Activated CD4-positive, alpha-beta T cell treated with anti-CD3 and anti-CD28 coated beads for 36 hours (primary cell): ENCODE measurements at regions not wholly inside any gene's neighbourhood (a gene's known extent, or its start where the extent isn't known, plus 50 kb on each side); places are given as distances from the start of the nearest gene placed in this dataset.
"Not testable (repeated sequence)": the region's sequence is repeated elsewhere in the genome, so short reads cannot be mapped to it uniquely, and the experiment has no call there.

Experiments used
- ATAC-seq: fragments of 200-7000 bp; cut with Tn5 transposase; one replicate; pipeline ENCODE4 v1.10.0; 2021; ENCODE audit warnings: mild to moderate bottlenecking, moderate library complexity
- CTCF ChIA-PET: fragments of 350-600 bp; sonication (Branson Sonifier 250); formaldehyde crosslinking; loops from one replicate; lab custom pipeline; 2021; ENCODE audit warnings: antibody characterized with exemption; lab: Charles Lee
- POLR2A ChIA-PET: fragments of 350-600 bp; sonication (Branson Sonifier 250); formaldehyde crosslinking; loops from one replicate; lab custom pipeline; 2021; ENCODE audit warnings: antibody characterized with exemption, inconsistent platforms; lab: Charles Lee
- DNase-seq: peaks from one replicate; pipeline ENCODE4 v3.0.0-alpha.2; 2020
- H3K27ac Mint-ChIP-seq: one replicate; pipeline ENCODE4 v1.8.0; 2021; ENCODE audit warnings: mixed read lengths
- H3K27me3 Mint-ChIP-seq: one replicate; pipeline ENCODE4 v1.8.0; 2021; ENCODE audit warnings: mixed read lengths
- H3K36me3 Mint-ChIP-seq: one replicate; pipeline ENCODE4 v1.8.0; 2021; ENCODE audit warnings: low read depth, mixed read lengths
- H3K4me1 Mint-ChIP-seq: one replicate; pipeline ENCODE4 v1.8.0; 2021; ENCODE audit warnings: mixed read lengths
- H3K4me3 Mint-ChIP-seq: one replicate; pipeline ENCODE4 v1.8.0; 2021; ENCODE audit warnings: mild to moderate bottlenecking, moderate library complexity, mixed read lengths
- H3K9me3 Mint-ChIP-seq: one replicate; pipeline ENCODE4 v1.8.0; 2021; ENCODE audit warnings: low read depth, mixed read lengths
- intact Hi-C, 2 experiments: fragments of 100-400 bp; cut with DNase I in 1 of 2; cut with micrococcal nuclease in 1 of 2; formaldehyde crosslinking; loops; one replicate each; pipeline versions ENCODE4 v1.14.2 to v1.15.1; 2022 to 2024; cut with DNase I, micrococcal nuclease

DNA sequence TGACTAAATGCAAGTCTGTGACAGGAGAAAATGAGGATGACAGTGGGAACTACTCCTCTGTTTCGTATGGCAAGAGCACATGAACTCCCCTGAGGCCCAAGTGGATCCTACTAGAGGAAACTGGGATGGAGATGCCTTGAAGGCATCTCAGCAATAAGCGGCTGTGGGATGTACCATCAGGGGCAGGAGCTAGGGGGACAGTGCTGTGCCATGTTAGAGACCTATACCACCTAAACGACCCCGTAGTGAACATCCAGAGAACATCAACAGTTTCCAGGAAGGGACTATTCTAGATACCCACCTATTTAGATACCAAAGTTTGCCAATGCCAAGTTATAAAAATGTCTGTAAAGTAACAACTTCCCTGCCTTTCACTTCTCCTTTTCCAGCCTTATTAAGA is 860.8 kb upstream of the ACVR2A start:
- no peaks in the 10 kb centered on the region for H3K4me1 Mint-ChIP-seq
- POLR2A ChIA-PET, result no interaction called here
- no peaks in the 10 kb centered on the region for H3K9me3 Mint-ChIP-seq
- H3K27ac Mint-ChIP-seq, result no peak overlapping the region
- DNase-seq (no peak), ATAC-seq (no peak)
- intact Hi-C loops, result no loop called here
- H3K27me3 Mint-ChIP-seq, result peaks cover 3% of the 10 kb centered on the region
- CTCF ChIA-PET, result no interaction called here
- no peak overlapping the region for H3K4me3 Mint-ChIP-seq
- H3K36me3 Mint-ChIP-seq, result no peaks in the 10 kb centered on the region

DNA sequence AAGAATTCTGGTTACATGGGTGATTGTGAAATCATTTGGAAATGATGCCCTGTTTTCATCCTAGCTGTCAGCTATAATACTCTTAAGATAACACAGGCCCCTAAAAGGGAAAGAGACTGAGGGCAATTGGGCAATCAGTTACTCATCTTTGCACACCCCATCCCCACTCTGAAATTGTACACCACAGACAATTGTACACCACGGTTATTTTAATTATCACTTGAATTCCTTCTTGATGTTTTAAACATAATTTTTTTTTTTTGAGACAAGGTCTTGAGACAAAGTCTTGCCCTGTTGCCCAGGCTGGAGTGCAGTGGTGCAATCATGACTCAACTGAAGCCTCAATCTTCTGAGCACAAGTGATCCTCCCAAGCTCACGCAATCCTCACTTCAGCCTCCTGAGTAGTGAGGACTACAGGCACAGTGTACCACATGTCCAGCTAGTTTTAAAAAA is 862.4 kb upstream of the ACVR2A start:
- ATAC-seq (no peak), DNase-seq (no peak)
- Mint-ChIP-seq H3K27ac (no peak overlapping the region), H3K9me3 (no peaks in the 10 kb centered on the region), H3K36me3 (no peaks in the 10 kb centered on the region), H3K27me3 (no peaks in the 10 kb centered on the region), H3K4me3 (no peak overlapping the region), H3K4me1 (no peaks in the 10 kb centered on the region)
- POLR2A ChIA-PET, result interaction anchor here (0.7 kb wide), 1 partner anchor 392 kb away, joined by 4 read pairs; no protein-coding TSS in a partner anchor
- CTCF ChIA-PET, result no interaction called here
- intact Hi-C loops, result no loop called here

DNA sequence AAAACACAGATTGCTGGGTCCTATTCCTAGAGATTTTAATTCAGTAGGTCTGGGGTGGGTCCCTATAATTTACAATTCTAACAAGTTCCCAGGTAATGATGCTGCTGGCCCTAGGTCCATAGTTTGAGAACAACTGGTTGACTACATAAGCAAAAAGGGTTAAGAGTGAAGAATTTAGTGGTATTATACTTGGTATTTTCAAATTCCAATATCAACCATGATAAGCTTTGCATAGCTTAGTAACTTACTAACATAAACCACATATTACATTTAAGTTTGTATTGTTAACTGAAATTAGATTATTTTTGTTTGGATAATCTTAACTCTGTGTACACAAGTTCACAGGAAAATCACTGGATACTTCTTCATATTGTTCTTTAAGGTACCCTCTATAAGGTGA is 862.9 kb upstream of the ACVR2A start:
- intact Hi-C loops, result no loop called here
- H3K27me3 Mint-ChIP-seq, result no peaks in the 10 kb centered on the region
- H3K9me3 Mint-ChIP-seq, result no peaks in the 10 kb centered on the region
- ATAC-seq (no peak), DNase-seq (no peak)
- H3K27ac Mint-ChIP-seq, result no peak overlapping the region
- ChIA-PET CTCF (no interaction called here), POLR2A (interaction anchor here (0.7 kb wide), 1 partner anchor 391 kb away, joined by 4 read pairs; no protein-coding TSS in a partner anchor)
- no peak overlapping the region for H3K4me3 Mint-ChIP-seq
- no peaks in the 10 kb centered on the region for H3K4me1 Mint-ChIP-seq
- H3K36me3 Mint-ChIP-seq, result no peaks in the 10 kb centered on the region

DNA sequence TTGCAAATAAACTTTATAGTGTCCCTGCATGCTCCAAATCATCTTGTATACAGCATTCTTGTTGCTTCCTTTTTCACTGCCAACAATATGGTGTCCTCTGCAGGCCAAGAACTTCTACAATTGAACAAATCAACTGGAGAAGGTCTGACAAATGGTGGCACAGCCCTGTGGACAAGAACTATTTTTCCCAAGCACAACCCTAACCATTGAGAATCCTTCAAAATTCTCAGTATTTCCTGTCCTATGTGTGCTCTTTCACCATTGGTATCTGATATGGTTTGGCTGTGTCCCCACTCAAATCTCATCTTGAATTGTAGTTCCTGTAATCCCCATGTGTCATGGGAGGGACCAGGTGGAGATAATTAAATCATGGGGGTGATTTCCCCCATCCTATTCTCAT is 865.1 kb upstream of the ACVR2A start:
- Mint-ChIP-seq H3K4me1 (no peaks in the 10 kb centered on the region), H3K36me3 (no peaks in the 10 kb centered on the region), H3K27ac (no peak overlapping the region), H3K27me3 (no peaks in the 10 kb centered on the region), H3K9me3 (no peaks in the 10 kb centered on the region), H3K4me3 (no peak overlapping the region)
- DNase-seq (no peak), ATAC-seq (no peak)
- intact Hi-C loops, result no loop called here
- CTCF ChIA-PET, result no interaction called here
- POLR2A ChIA-PET, result no interaction called here

DNA sequence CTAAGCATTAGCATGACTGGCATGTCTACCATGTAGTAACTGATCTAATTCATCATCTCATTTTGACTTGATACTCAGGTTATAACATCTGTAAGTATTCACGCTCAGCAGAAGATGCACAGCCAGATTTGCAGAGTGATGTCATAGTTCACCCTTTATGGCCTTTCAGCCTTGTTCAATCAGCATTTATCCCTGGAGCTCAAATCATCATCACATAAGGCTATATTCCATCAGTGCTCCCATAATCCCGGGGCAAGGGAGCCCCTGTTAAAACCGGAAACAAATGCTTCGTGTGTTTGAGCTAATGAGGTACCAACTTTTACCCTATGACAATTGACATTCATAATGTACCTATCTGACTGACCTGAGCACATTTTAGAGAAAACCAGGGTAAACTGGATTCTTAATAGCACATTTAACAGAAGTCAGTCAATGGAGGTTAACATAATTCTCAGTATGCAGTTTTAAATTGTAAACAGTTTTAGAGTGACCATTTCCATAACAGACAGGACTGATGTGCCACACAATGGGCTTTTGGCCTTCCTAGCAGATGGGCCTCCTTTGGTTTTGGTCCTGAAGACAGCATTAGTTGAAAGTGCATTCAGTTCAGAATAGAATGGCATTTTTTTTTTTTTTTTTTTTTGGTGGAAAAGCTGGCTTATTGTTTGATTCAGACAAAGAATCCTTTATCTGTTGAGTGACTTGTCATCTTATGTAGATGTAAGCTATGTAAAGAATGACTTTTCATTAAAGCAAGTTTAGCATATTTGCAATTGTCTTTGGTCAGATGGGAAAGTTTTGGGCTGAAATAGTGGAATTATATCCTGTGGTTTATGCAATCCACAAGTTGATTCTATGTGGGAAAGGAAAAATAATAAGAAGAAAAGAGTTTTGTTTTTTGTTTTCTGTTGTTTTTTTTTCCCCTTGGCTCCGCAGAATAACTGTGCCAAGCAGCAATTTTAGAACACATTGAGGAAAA is 866.0 kb upstream of the ACVR2A start:
- no peaks in the 10 kb centered on the region for H3K36me3 Mint-ChIP-seq

DNA sequence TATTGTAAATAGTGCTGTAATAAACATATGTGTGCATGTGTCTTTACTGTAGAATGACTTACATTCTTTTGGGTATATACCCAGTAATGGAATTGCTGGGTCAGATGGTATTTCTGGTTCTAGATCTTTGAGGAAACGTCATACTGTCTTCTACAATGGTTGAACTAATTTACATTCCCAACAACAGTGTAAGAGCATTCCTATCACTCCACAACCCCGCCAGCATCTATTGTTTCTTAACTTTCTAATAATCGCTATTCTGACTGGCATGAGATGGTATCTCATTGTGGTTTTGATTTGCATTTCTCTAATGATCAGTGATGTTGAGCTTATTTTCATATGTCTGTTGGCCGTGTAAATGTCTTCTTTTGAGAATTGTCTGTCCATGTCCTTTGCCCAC is 873.8 kb upstream of the ACVR2A start:
- ATAC-seq, H3K4me3 Mint-ChIP-seq, CTCF ChIA-PET, intact Hi-C loops, H3K27me3 Mint-ChIP-seq, H3K27ac Mint-ChIP-seq, H3K36me3 Mint-ChIP-seq, POLR2A ChIA-PET, H3K4me1 Mint-ChIP-seq, DNase-seq: not testable (repeated sequence)
- peaks cover 12% of the 10 kb centered on the region for H3K9me3 Mint-ChIP-seq

More for the DNA sequence above, 866.0 kb upstream of the ACVR2A start:
- CTCF ChIA-PET, result no interaction called here
- H3K27me3 Mint-ChIP-seq, result no peaks in the 10 kb centered on the region
- DNase-seq, result no peak
- H3K9me3 Mint-ChIP-seq, result no peaks in the 10 kb centered on the region
- intact Hi-C loops, result no loop called here
- no peak overlapping the region for H3K27ac Mint-ChIP-seq
- H3K4me1 Mint-ChIP-seq, result no peaks in the 10 kb centered on the region
- POLR2A ChIA-PET, result no interaction called here
- no peak overlapping the region for H3K4me3 Mint-ChIP-seq
- ATAC-seq, result no peak

DNA sequence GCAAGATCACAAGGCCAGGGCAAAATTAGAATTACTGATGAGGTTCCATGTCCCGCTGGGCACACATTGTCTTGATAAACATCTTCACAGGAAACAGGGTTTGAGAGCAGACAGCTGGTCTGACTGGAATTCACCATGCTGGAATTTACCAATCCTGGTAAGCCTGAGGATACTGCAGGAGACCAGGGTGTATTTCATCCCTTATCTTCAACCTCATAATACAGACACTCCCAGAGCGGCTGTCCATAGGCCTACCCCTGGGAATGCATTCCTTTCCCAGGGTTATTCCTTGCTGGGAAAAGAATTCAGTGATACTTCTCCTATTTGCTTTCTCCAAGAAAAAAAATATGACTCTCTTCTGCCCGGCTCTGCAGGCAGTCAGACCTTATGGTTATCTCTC is 875.1 kb upstream of the ACVR2A start:
- H3K27ac Mint-ChIP-seq, POLR2A ChIA-PET, DNase-seq, H3K27me3 Mint-ChIP-seq, ATAC-seq, CTCF ChIA-PET, H3K4me3 Mint-ChIP-seq, H3K4me1 Mint-ChIP-seq, H3K36me3 Mint-ChIP-seq, intact Hi-C loops: not testable (repeated sequence)
- H3K9me3 Mint-ChIP-seq, result peaks cover 12% of the 10 kb centered on the region

DNA sequence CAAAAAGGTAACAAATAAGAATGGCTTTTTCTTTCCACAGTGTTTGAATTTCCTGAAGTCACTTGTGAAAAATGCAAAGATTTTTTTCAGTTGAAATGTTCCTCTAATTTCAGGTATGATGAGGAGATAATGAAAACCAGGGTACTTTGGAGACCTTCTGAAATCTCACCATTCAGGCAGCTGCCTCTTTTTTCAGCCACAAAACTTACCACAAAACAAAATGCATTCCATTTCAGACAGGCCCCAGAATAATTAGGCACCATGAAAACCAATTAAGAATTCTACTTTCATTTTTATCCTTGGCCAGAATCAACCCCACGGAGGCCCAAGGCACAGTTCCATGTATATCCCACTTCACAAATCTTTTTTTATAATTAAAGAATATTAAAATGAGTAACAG is 880.3 kb upstream of the ACVR2A start:
- ATAC-seq, result no peak
- intact Hi-C loops, result no loop called here
- H3K36me3 Mint-ChIP-seq, result no peaks in the 10 kb centered on the region
- POLR2A ChIA-PET, result no interaction called here
- H3K27ac Mint-ChIP-seq, result no peak overlapping the region
- DNase-seq, result no peak
- no peaks in the 10 kb centered on the region for H3K4me1 Mint-ChIP-seq
- peaks cover 2% of the 10 kb centered on the region for H3K9me3 Mint-ChIP-seq
- H3K4me3 Mint-ChIP-seq, result no peak overlapping the region
- H3K27me3 Mint-ChIP-seq, result no peaks in the 10 kb centered on the region
- CTCF ChIA-PET, result interaction anchor here (0.8 kb wide), 1 partner anchor 13 kb away, joined by 3 read pairs; no protein-coding TSS in a partner anchor

DNA sequence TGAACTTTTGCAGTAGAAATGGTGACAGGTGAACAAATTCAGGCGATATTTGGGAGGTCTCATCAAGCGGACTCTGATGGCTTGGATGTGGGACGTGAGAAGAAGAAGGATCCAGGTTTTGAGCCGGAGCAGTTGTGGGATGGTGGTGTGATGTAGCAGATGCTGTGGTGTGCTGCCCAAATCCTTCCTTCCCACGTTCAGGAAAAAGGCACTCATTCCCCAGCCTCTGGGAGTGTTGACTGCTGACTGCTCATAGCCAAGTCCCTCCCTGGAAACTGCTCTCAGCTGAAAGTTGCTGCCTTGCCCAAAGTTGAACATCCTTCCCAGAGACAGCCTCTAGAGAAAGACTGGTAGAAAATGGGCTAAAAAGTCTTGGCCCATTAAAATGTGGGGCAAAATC is 890.3 kb upstream of the ACVR2A start:
- ChIA-PET CTCF (no interaction called here), POLR2A (no interaction called here)
- Mint-ChIP-seq H3K27me3 (no peaks in the 10 kb centered on the region), H3K4me3 (no peak overlapping the region), H3K36me3 (no peaks in the 10 kb centered on the region), H3K27ac (no peak overlapping the region), H3K4me1 (no peaks in the 10 kb centered on the region), H3K9me3 (no peaks in the 10 kb centered on the region)
- intact Hi-C loops, result no loop called here
- no peak for ATAC-seq
- no peak for DNase-seq

DNA sequence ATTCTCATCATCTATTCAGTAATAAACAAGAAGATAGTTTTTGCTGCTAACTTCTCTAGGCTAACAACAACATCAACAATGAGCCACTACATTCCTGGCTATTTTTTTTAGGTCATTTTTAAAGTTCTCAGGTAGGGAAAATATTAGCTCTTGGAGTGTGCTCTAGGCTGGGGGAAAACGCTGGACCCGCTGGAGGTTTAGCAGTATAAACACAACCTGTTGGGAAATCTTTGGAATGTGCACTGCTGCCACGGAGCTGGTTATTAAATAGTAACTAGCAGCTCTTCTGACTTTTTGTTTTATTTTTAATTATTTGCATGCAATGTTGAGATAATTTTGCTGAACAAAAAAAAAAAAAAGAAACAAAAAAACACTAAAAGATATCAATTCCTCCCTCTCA is 892.1 kb upstream of the ACVR2A start:
- ChIA-PET CTCF (no interaction called here), POLR2A (no interaction called here)
- H3K9me3 Mint-ChIP-seq, result no peaks in the 10 kb centered on the region
- no peaks in the 10 kb centered on the region for H3K4me1 Mint-ChIP-seq
- H3K4me3 Mint-ChIP-seq, result no peak overlapping the region
- DNase-seq (no peak), ATAC-seq (no peak)
- H3K36me3 Mint-ChIP-seq, result no peaks in the 10 kb centered on the region
- no peaks in the 10 kb centered on the region for H3K27me3 Mint-ChIP-seq
- H3K27ac Mint-ChIP-seq, result no peak overlapping the region
- intact Hi-C loops, result no loop called here

DNA sequence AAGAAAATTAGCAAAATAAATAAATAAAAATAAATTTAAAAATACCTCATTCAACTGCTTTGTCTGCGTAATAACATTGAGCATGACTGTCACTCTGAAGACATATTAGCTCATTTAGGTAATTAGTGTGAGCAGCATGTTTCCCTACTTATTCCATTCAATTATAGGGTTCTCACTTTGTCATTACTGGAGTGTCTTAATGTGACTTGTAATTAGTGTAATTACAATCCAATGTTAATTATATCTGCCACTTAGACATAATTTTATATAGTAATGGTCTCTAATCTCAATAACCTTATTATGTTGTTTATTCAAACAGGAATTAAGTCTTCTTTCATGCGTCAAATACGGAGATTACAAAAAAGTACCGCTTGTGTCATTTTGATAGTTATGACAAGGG is 893.9 kb upstream of the ACVR2A start:
- intact Hi-C loops, result no loop called here
- ATAC-seq, result no peak
- Mint-ChIP-seq H3K4me1 (no peaks in the 10 kb centered on the region), H3K4me3 (no peak overlapping the region), H3K36me3 (no peaks in the 10 kb centered on the region), H3K9me3 (no peaks in the 10 kb centered on the region), H3K27ac (no peak overlapping the region), H3K27me3 (no peaks in the 10 kb centered on the region)
- DNase-seq, result no peak
- POLR2A ChIA-PET, result no interaction called here
- CTCF ChIA-PET, result no interaction called here

DNA sequence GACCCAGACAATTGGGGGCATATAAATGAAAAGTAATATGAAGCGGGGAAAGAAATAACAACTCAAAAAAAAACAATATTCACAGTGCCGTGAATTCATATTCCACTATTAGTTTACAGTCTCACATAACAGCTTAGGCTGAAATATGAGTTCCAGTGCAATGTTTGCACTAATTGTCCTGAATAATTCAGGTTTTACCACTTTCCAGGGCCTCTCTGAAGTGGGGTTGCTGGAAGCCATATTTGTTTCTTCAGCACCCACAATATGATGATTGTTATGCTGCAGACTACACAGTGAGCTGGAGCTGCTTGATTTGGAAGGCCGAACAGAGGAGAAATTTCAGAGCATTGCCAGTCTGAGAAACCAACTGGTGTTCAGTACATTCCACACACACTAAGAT is 894.5 kb upstream of the ACVR2A start:
- CTCF ChIA-PET, result no interaction called here
- DNase-seq (no peak), ATAC-seq (no peak)
- Mint-ChIP-seq H3K27me3 (no peaks in the 10 kb centered on the region), H3K36me3 (no peaks in the 10 kb centered on the region), H3K4me1 (no peaks in the 10 kb centered on the region), H3K27ac (no peak overlapping the region), H3K9me3 (no peaks in the 10 kb centered on the region), H3K4me3 (no peak overlapping the region)
- intact Hi-C loops, result no loop called here
- POLR2A ChIA-PET, result no interaction called here
